Fibroblast of villous mesenchyme (primary cell): ENCODE measurements at regions not wholly inside any gene's neighbourhood (a gene's known extent, or its start where the extent isn't known, plus 50 kb on each side); places are given as distances from the start of the nearest gene placed in this dataset.

Experiments
- DNase-seq: peaks from one replicate; pipeline ENCODE4 v3.0.0-alpha.2; 2010; ENCODE audit warnings: low read depth
- H3K4me3 ChIP-seq: 2 replicates; pipeline ENCODE4 v1.5.1; 2011; ENCODE audit warnings: low read depth, mild to moderate bottlenecking, low read length
- TF ChIP-seq, protein P1 (sequence below): IDR thresholded peaks from 2 replicates; pipeline ENCODE4 v1.5.1; 2012; ENCODE audit warnings: low read depth, mild to moderate bottlenecking, low read length; ENCODE audit not compliant: insufficient read depth

DNA sequence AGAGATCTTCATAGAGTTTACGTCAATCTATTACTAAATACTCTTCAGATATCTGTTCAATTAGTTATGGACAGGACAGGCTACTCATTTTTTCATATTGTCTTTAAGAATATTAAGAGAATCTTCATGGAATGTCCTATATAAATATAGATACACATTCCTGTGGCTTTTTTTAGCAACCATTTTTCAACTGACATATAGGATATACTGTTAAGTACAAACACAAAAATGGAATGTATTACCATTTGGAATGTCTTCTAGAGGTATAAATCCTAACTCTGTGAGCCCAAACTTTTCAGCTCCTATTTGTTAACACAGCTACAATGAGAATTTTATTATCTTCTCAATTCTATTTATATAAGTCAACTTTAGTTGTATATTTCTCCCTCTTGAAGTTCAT, 239.6 kb upstream of the DEFB112 start:
- H3K4me3 ChIP-seq = no peak overlapping the region
- TF ChIP-seq, protein P1, sequence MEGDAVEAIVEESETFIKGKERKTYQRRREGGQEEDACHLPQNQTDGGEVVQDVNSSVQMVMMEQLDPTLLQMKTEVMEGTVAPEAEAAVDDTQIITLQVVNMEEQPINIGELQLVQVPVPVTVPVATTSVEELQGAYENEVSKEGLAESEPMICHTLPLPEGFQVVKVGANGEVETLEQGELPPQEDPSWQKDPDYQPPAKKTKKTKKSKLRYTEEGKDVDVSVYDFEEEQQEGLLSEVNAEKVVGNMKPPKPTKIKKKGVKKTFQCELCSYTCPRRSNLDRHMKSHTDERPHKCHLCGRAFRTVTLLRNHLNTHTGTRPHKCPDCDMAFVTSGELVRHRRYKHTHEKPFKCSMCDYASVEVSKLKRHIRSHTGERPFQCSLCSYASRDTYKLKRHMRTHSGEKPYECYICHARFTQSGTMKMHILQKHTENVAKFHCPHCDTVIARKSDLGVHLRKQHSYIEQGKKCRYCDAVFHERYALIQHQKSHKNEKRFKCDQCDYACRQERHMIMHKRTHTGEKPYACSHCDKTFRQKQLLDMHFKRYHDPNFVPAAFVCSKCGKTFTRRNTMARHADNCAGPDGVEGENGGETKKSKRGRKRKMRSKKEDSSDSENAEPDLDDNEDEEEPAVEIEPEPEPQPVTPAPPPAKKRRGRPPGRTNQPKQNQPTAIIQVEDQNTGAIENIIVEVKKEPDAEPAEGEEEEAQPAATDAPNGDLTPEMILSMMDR = no peak
- no peak for DNase-seq

DNA sequence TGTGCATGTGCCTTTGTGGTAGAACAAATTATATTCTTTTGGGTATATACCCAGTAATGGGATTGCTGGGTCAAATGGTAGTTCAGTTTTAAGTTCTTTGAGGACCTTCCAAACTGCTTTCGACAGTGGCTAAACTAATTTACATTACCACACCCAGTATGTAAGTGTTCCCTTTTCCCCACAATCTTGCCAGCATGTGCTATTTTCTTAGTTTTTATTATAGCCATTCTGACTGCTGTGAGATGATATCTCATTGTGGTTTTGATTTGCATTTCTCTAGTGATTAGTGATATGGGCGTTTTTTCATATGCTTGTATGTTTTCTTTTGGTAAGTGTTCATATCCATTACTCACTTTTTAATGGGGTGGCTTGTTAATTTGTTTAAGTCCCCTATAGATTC, 251.6 kb upstream of the DEFB112 start:
- TF ChIP-seq, protein P1 = no peak
- no peak overlapping the region for H3K4me3 ChIP-seq
- no peak for DNase-seq

DNA sequence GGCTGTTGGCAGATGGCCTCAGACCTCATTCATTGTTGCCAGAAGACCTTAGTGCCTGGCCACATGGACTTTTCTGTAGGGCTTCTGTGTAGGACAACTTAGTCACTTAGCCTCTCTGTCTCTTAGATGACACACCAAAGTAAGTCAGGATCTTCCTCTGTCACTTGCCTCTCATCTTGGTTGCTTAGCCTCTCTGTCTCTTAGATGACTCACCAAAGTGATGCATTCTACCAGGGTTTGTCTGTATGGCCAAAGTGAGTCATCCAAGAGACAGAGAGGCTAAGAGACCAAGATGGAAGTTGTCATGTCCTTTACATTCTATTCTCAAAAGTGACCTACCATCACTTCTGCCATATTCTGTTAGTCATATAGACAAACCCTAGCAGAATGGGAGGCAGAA, 255.9 kb upstream of the DEFB112 start:
- TF ChIP-seq, protein P1 = no peak
- no peak overlapping the region for H3K4me3 ChIP-seq
- no peak for DNase-seq

DNA sequence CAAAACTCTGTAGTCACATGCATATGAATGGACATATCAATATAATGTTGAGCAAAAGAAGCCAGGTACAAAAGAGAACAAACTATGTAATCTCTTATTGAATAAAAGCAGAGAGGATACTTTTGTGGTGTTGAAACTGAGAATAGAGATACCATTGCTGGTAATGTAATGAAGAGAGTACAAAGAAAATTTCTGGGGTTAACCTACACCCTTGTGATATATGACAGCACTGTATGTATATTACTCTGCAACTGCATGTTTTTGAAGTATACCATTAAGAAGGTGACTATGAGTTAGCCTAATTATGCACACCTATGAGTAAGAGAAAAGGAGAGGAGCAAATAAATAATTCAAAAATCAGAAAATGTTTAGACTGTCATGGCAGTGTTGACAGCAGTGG, 268.8 kb upstream of the DEFB112 start:
- TF ChIP-seq, protein P1 = no peak
- DNase-seq = no peak
- H3K4me3 ChIP-seq = no peak overlapping the region

DNA sequence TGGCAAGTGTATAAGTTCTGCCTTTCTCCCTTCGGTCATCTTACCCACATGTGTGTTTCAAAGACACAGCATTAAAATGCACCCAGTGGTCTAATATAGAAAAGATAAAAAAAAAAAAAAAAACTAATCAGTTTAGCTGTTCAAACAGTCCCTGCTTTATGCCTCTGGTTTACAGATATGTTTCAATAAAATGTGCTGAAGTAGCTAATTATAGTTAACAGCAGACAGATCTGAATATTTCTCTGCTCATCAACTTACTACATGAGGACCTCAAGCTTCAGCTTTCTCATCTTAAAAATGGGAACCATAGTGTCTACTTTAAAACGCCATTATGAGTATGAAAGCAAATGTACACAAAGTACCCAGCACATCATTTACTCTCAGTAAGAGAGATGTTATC, 280.6 kb upstream of the DEFB112 start:
- TF ChIP-seq, protein P1 = no peak
- H3K4me3 ChIP-seq = no peak overlapping the region
- no peak for DNase-seq

DNA sequence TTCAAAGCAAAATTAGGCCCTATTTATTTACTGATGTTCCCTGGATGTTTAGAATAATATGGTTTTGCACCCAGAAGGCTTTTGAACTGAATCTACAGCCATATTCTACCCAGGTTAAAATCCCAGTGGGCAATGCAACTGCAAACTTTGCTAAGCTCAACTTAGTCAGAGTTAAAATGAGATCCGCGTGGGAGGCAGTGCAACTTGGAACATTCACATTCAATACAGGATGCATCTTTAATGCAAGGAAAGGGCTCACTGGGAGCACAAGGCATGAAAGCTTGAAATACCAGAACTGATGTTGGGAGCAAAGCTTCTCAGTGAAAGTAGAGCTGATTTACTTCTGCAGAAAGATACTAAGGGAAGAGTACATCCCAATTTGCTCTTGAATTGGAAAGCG, 281.2 kb upstream of the DEFB112 start:
- no peak for DNase-seq
- no peak overlapping the region for H3K4me3 ChIP-seq
- TF ChIP-seq, protein P1 = no peak

DNA sequence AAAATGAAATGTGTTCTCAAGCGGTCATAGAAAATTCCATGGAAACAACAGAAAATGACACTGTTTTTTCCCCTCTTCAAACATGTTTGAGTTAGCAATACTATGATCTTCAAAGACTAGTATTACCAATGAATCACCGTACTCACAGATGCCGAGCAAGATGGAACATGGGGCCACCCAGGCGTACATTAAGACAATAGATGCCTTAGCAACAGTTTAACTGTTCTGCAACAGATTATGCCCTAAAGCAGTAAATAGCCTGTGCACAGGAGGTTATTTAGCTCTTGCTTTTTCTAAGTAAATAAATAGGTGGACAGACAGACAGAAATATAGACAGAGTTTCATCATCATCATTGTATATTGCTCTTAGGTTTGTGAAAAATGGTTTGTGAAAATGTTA, 284.0 kb upstream of the DEFB112 start:
- no peak overlapping the region for H3K4me3 ChIP-seq
- TF ChIP-seq, protein P1 = no peak
- DNase-seq = no peak
